ENCODE measurements at regions not wholly inside any gene's neighbourhood (a gene's known extent, or its start where the extent isn't known, plus 50 kb on each side); places are given as distances from the start of the nearest gene placed in this dataset.

- Histone ChIP-seq H3K4me3 (ENCODE audit: low read depth, low read length) (no peak overlapping the region), H3K9me3 (ENCODE audit: severe bottlenecking) (no peaks in the 10 kb centered on the region), H3K27me3 (ENCODE audit: insufficient read depth, low read depth, severe bottlenecking) (no peaks in the 10 kb centered on the region), H3K36me3 (no peaks in the 10 kb centered on the region), H3K27ac (no peak overlapping the region)
- no peak for TF ChIP-seq CTCF (IDR thresholded peaks at IDR 0.05; ENCODE audit: low read depth, low read length)
- no peak for DNase-seq
Measured at GRCh38 chr7:9192969-9193368, 759.6 kb downstream of the NXPH1 start.

- Histone ChIP-seq H3K27ac (peak overlapping the region; percentile 47), H3K27me3 (ENCODE audit: insufficient read depth, low read depth, severe bottlenecking) (no peaks in the 10 kb centered on the region), H3K4me3 (ENCODE audit: low read depth, low read length) (no peak overlapping the region), H3K9me3 (ENCODE audit: severe bottlenecking) (no peaks in the 10 kb centered on the region), H3K36me3 (no peaks in the 10 kb centered on the region)
- DNase-seq: peak; percentile 70
- TF ChIP-seq CTCF (IDR thresholded peaks at IDR 0.05; ENCODE audit: low read depth, low read length): no peak
Measured at GRCh38 chr7:9200626-9201025, 767.2 kb downstream of the NXPH1 start.

GRCh38 chr7:9201928-9202327, 768.5 kb downstream of the NXPH1 start:
- H3K27ac ChIP-seq: no peak overlapping the region
- H3K36me3 ChIP-seq: no peaks in the 10 kb centered on the region
- no peaks in the 10 kb centered on the region for H3K27me3 ChIP-seq (ENCODE audit: insufficient read depth, low read depth, severe bottlenecking)
- H3K9me3 ChIP-seq (ENCODE audit: severe bottlenecking): no peaks in the 10 kb centered on the region
- DNase-seq: no peak
- no peak overlapping the region for H3K4me3 ChIP-seq (ENCODE audit: low read depth, low read length)
- no peak for TF ChIP-seq CTCF (IDR thresholded peaks at IDR 0.05; ENCODE audit: low read depth, low read length)

GRCh38 chr7:9204571-9204970, 771.2 kb downstream of the NXPH1 start:
- no peak for TF ChIP-seq CTCF (IDR thresholded peaks at IDR 0.05; ENCODE audit: low read depth, low read length)
- Histone ChIP-seq H3K4me3 (ENCODE audit: low read depth, low read length) (no peak overlapping the region), H3K36me3 (no peaks in the 10 kb centered on the region), H3K27ac (no peak overlapping the region; the same call in 1 of the 2 replicates), H3K27me3 (ENCODE audit: insufficient read depth, low read depth, severe bottlenecking) (no peaks in the 10 kb centered on the region), H3K9me3 (ENCODE audit: severe bottlenecking) (no peaks in the 10 kb centered on the region)
- DNase-seq: no peak

- no peak overlapping the region for H3K4me3 ChIP-seq (ENCODE audit: low read depth, low read length)
- no peaks in the 10 kb centered on the region for H3K27me3 ChIP-seq (ENCODE audit: insufficient read depth, low read depth, severe bottlenecking)
- no peak for TF ChIP-seq CTCF (IDR thresholded peaks at IDR 0.05; ENCODE audit: low read depth, low read length)
- no peaks in the 10 kb centered on the region for H3K9me3 ChIP-seq (ENCODE audit: severe bottlenecking)
- H3K27ac ChIP-seq: no peak overlapping the region
- no peaks in the 10 kb centered on the region for H3K36me3 ChIP-seq
- no peak for DNase-seq
Measured at GRCh38 chr7:9210114-9210513, 776.7 kb downstream of the NXPH1 start.

GRCh38 chr7:9217204-9217603, 783.8 kb downstream of the NXPH1 start:
- Histone ChIP-seq H3K27me3 (ENCODE audit: insufficient read depth, low read depth, severe bottlenecking) (no peaks in the 10 kb centered on the region), H3K9me3 (ENCODE audit: severe bottlenecking) (no peaks in the 10 kb centered on the region), H3K36me3 (no peaks in the 10 kb centered on the region), H3K27ac (no peak overlapping the region), H3K4me3 (ENCODE audit: low read depth, low read length) (no peak overlapping the region)
- TF ChIP-seq CTCF (IDR thresholded peaks at IDR 0.05; ENCODE audit: low read depth, low read length): no peak
- no peak for DNase-seq
